ENCODE measurements at regions not wholly inside any gene's neighbourhood (a gene's known extent, or its start where the extent isn't known, plus 50 kb on each side); places are given as distances from the start of the nearest gene placed in this dataset.

DNA sequence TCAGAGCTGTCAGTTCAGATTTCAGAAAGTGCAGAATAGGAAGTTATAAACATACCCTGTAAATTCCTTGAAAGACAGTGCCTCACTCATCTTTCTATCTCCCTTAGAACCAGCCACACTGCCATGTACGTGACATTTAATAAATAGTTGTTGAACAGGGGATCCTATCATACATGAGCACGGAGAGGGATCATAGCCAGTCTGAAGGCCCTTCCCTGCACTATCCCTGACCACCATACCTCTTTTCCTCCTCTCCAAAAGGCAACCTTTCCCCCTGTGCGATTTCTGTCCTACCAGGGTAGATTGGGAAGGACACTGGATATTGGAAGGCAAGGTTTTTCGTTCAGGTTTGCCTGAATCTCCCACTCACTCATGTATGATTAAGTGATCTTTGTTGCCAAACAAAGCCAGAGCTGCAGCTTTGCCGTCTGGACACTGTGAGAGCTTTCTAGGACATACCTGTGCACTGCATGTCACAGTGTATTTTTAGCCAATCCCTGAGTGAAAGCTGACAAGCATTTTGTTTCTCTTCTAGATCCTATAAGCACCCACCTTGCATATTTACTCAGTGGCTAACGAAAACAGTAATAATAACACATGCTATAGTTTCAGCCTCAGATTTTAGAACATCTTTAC, 986.5 kb upstream of the WWC1 start:
- Histone ChIP-seq H3K27me3 (replicated peaks in 1 of 7) (no peaks in the 10 kb centered on the region), H3K4me1 (no peaks in the 10 kb centered on the region), H3K27ac (no peak overlapping the region), H3K9me3 (no peaks in the 10 kb centered on the region), H3K36me3 (no peaks in the 10 kb centered on the region), H3K4me3 (no peak overlapping the region)
- TF ChIP-seq POLR2A (IDR thresholded peaks at IDR 0.05), result no peak
- TF ChIP-seq POLR2AphosphoS5 (IDR thresholded peaks at IDR 0.05), result no peak
- TF ChIP-seq, protein P1, sequence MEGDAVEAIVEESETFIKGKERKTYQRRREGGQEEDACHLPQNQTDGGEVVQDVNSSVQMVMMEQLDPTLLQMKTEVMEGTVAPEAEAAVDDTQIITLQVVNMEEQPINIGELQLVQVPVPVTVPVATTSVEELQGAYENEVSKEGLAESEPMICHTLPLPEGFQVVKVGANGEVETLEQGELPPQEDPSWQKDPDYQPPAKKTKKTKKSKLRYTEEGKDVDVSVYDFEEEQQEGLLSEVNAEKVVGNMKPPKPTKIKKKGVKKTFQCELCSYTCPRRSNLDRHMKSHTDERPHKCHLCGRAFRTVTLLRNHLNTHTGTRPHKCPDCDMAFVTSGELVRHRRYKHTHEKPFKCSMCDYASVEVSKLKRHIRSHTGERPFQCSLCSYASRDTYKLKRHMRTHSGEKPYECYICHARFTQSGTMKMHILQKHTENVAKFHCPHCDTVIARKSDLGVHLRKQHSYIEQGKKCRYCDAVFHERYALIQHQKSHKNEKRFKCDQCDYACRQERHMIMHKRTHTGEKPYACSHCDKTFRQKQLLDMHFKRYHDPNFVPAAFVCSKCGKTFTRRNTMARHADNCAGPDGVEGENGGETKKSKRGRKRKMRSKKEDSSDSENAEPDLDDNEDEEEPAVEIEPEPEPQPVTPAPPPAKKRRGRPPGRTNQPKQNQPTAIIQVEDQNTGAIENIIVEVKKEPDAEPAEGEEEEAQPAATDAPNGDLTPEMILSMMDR (IDR thresholded peaks at IDR 0.05 in 8 of 11, conservative IDR thresholded peaks at IDR 0.05 in 3 of 11), result no peak
- 54 to 68% (median 60%) methylated on average over 6 of the region's 6 CpGs for WGBS, 5 donors
- intact Hi-C loops (cut with DNase I; ENCODE audit: low total_unique reads), result no loop called here
- DNase-seq, result no peak

DNA sequence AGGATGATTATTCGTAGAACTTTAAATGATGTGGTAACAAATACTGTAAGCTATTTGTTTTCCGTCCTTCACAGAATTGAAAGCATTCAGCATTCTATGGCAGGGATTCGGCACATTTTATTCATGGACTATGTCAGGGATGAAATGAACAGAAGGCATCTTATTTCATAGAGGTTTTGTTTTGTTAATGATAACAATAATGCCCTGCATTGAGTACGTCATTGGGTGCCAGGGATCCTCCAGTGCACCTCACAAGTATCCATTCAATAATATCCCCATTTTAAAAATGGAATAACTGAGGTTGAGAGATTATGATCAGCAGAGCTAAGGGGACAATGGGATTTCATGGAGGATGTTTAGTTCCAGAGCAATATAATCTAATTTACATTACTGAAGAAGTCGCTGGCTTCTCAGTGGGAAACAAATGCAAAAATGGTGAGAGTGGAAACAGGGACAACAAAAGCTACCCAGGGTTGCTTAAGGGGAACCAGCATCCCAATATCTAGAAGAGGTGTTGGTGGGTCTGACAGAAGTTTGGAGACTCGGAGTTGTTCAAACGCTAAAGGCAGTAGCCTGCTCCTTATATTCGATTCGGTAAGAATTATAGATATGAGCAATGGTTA, 985.7 kb upstream of the WWC1 start:
- intact Hi-C loops (cut with DNase I; ENCODE audit: low total_unique reads), result no loop called here
- Histone ChIP-seq H3K36me3 (no peaks in the 10 kb centered on the region), H3K4me3 (no peak overlapping the region), H3K27ac (no peak overlapping the region), H3K4me1 (no peaks in the 10 kb centered on the region), H3K27me3 (replicated peaks in 1 of 7) (no peaks in the 10 kb centered on the region), H3K9me3 (no peaks in the 10 kb centered on the region)
- 59 to 72% (median 69%) methylated on average over 9 of the region's 9 CpGs for WGBS, 5 donors
- DNase-seq, result no peak
- TF ChIP-seq, protein P1 (IDR thresholded peaks at IDR 0.05 in 8 of 11, conservative IDR thresholded peaks at IDR 0.05 in 3 of 11), result no peak
- TF ChIP-seq POLR2A (IDR thresholded peaks at IDR 0.05) (no peak), POLR2AphosphoS5 (IDR thresholded peaks at IDR 0.05) (no peak)

DNA sequence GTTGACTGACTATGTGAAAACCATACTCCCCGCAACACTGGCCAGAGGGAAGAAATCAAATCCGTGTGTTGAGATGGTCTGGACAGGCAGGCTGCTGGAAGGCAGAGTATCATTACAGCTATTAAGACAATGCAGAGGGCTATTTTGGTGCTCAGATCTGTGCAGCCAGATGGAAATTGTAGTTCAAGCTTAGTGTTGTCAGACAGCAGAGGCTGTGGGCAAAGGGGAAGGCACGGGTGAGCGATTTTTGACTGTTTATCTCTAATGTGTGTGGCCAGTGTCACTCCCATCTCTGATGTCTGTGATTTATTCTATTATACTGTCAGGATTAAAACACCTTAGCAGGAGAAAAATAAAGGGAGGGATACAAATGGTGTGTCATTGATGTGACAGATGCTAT, 984.4 kb upstream of the WWC1 start:
- intact Hi-C loops (cut with DNase I; ENCODE audit: low total_unique reads), result no loop called here
- 69 to 84% (median 74%) methylated on average over 4 of the region's 4 CpGs for WGBS, 5 donors
- H3K4me3 ChIP-seq, result no peak overlapping the region
- H3K9me3 ChIP-seq, result no peaks in the 10 kb centered on the region
- no peak for DNase-seq
- H3K27me3 ChIP-seq (replicated peaks in 1 of 7), result no peaks in the 10 kb centered on the region
- H3K36me3 ChIP-seq, result no peaks in the 10 kb centered on the region
- H3K4me1 ChIP-seq, result no peaks in the 10 kb centered on the region
- TF ChIP-seq POLR2A (IDR thresholded peaks at IDR 0.05), result no peak
- TF ChIP-seq, protein P1 (IDR thresholded peaks at IDR 0.05 in 8 of 11, conservative IDR thresholded peaks at IDR 0.05 in 3 of 11), result no peak
- no peak for TF ChIP-seq POLR2AphosphoS5 (IDR thresholded peaks at IDR 0.05)
- no peak overlapping the region for H3K27ac ChIP-seq

DNA sequence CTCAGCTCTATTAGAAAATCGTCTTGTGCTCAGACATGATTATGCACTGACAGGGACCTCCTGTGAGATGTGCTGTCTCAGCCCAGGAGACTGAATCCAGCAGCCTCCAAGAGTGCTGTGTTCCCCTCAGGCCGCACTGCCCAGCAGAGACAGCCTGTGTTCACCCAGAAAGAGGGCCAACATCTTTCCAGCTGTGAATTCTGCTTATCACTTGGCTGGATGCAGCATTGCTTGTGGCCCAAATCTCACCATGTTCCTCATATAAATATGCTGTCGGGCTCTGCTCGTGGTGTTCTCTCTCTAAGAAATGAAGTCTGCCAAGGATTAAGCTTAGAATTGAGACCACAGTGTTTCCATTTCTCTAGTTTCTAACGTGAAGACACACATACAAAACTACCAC, 983.0 kb upstream of the WWC1 start:
- H3K27ac ChIP-seq, result no peak overlapping the region
- intact Hi-C loops (cut with DNase I; ENCODE audit: low total_unique reads), result no loop called here
- H3K27me3 ChIP-seq (replicated peaks in 1 of 7), result no peaks in the 10 kb centered on the region
- H3K36me3 ChIP-seq, result no peaks in the 10 kb centered on the region
- no peak for TF ChIP-seq POLR2AphosphoS5 (IDR thresholded peaks at IDR 0.05)
- TF ChIP-seq POLR2A (IDR thresholded peaks at IDR 0.05), result no peak
- TF ChIP-seq, protein P1 (IDR thresholded peaks at IDR 0.05 in 8 of 11, conservative IDR thresholded peaks at IDR 0.05 in 3 of 11), result no peak
- H3K4me3 ChIP-seq, result no peak overlapping the region
- no peaks in the 10 kb centered on the region for H3K9me3 ChIP-seq
- 75 to 88% (median 80%) methylated on average over 5 of the region's 5 CpGs for WGBS, 5 donors
- no peaks in the 10 kb centered on the region for H3K4me1 ChIP-seq
- DNase-seq, result no peak
